ENCODE measurements at regions not wholly inside any gene's neighbourhood (a gene's known extent, or its start where the extent isn't known, plus 50 kb on each side); places are given as distances from the start of the nearest gene placed in this dataset.

GRCh38 chr3:48067271-48067670 is 51.1 kb upstream of the MAP4 start:
- TF ChIP-seq CTCF (optimal IDR thresholded peaks at IDR 0.05 in 1 of 3, IDR thresholded peaks at IDR 0.05 in 1 of 3, conservative IDR thresholded peaks at IDR 0.05 in 1 of 3; ENCODE audit: extremely low read depth in 1 of 3, insufficient read depth in 2 of 3, low read length in 3 of 3) (no peak), EZH2 (IDR thresholded peaks at IDR 0.05; ENCODE audit: low read length) (no peak)
